ENCODE measurements at regions not wholly inside any gene's neighbourhood (a gene's known extent, or its start where the extent isn't known, plus 50 kb on each side); places are given as distances from the start of the nearest gene placed in this dataset.

DNA sequence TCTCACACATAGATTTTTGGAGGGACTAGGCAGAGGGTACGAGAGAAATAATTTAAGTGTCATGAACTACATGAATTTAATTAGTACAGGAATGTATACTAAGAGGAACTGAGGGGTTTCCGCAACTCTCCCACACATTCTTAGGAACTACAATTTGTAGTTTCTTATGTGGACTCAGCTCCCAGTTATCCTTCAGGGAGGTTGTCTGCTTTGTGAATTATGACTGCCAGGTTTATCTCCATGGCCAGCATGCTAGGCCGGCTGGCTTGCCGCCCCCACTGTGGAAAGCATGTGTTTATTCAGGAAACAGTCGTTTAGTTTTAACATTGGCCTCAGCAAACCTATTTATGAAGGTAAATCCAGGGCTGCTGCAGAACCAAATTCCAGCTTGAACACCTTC, 415.0 kb downstream of the KCTD16 start:
- H3K36me3 ChIP-seq (replicated peaks; ENCODE audit: low read depth, low read length), result no peaks in the 10 kb centered on the region
- H2AFZ ChIP-seq (ENCODE audit: low read depth, low read length), result no peak overlapping the region
- no peak overlapping the region for H3K4me2 ChIP-seq (ENCODE audit: low read length)
- no peaks in the 10 kb centered on the region for H3K79me2 ChIP-seq (ENCODE audit: low read length)
- no peak for TF ChIP-seq EZH2phosphoT487 (IDR thresholded peaks at IDR 0.05; ENCODE audit: low read depth)
- TF ChIP-seq, protein P1, sequence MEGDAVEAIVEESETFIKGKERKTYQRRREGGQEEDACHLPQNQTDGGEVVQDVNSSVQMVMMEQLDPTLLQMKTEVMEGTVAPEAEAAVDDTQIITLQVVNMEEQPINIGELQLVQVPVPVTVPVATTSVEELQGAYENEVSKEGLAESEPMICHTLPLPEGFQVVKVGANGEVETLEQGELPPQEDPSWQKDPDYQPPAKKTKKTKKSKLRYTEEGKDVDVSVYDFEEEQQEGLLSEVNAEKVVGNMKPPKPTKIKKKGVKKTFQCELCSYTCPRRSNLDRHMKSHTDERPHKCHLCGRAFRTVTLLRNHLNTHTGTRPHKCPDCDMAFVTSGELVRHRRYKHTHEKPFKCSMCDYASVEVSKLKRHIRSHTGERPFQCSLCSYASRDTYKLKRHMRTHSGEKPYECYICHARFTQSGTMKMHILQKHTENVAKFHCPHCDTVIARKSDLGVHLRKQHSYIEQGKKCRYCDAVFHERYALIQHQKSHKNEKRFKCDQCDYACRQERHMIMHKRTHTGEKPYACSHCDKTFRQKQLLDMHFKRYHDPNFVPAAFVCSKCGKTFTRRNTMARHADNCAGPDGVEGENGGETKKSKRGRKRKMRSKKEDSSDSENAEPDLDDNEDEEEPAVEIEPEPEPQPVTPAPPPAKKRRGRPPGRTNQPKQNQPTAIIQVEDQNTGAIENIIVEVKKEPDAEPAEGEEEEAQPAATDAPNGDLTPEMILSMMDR (IDR thresholded peaks at IDR 0.05; ENCODE audit: low read depth, low read length), result no peak
- H3K9ac ChIP-seq (ENCODE audit: low read length), result no peak overlapping the region
- H3K4me3 ChIP-seq (ENCODE audit: low read length), result no peak overlapping the region
- no peaks in the 10 kb centered on the region for H3K9me3 ChIP-seq (ENCODE audit: insufficient read depth, low read length)
- no peaks in the 10 kb centered on the region for H4K20me1 ChIP-seq (ENCODE audit: insufficient read depth, low read length)
- no peak overlapping the region for H3K27ac ChIP-seq (ENCODE audit: low read length)
- no peaks in the 10 kb centered on the region for H3K4me1 ChIP-seq (ENCODE audit: low read length)
- no peaks in the 10 kb centered on the region for H3K27me3 ChIP-seq (ENCODE audit: low read depth, low read length)

DNA sequence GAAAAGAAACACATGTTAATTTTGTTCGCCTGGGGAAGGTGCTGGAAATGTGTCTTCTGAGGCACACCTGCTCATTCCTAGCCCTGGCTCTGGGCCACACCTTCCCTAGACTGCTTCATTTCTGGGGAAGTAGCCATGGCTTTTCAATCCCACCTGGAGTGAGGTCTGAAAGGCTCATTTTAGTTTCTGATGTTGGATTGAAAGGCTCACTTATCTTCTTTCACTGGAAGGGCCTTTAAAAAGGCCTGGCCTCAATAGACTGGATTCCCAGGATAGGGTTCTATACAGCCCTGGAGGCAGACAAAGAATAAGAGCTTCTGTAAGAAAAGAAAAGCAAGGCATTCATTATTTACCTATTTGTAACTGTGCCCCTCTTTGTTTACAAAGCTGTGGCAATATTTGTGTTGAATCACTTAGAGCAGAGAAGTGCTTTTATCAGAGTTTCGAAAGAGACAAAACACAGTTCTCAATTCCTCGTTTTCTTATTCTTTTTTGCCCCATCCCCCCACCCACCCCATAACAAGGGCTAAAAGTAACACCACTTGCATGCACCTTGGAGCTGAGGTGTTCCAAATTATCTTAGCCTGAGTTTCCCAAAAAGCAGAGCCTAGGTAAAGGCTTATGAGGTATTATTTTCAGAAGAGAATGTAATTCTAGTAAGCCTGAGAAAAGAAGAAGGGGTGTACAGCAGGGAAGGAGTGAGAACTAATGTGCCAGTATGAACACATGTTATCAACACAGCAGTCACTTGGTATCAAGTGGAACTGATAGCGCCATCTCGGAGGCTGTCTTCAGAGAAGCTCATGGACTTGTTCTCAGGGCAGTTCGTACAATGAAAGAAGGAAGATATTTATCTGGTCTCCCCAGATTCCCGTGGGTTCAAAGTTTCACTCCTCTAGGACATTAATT, 413.1 kb downstream of the KCTD16 start:
- Histone ChIP-seq H3K79me2 (ENCODE audit: low read length) (no peaks in the 10 kb centered on the region), H4K20me1 (ENCODE audit: insufficient read depth, low read length) (no peaks in the 10 kb centered on the region), H3K27me3 (ENCODE audit: low read depth, low read length) (no peaks in the 10 kb centered on the region), H3K9ac (ENCODE audit: low read length) (no peak overlapping the region), H3K9me3 (ENCODE audit: insufficient read depth, low read length) (no peaks in the 10 kb centered on the region), H3K36me3 (replicated peaks; ENCODE audit: low read depth, low read length) (no peaks in the 10 kb centered on the region), H3K4me2 (ENCODE audit: low read length) (no peak overlapping the region), H3K27ac (ENCODE audit: low read length) (no peak overlapping the region), H3K4me3 (ENCODE audit: low read length) (no peak overlapping the region), H3K4me1 (ENCODE audit: low read length) (no peaks in the 10 kb centered on the region), H2AFZ (ENCODE audit: low read depth, low read length) (no peak overlapping the region)
- TF ChIP-seq, protein P1 (IDR thresholded peaks at IDR 0.05; ENCODE audit: low read depth, low read length), result no peak
- no peak for TF ChIP-seq EZH2phosphoT487 (IDR thresholded peaks at IDR 0.05; ENCODE audit: low read depth)

DNA sequence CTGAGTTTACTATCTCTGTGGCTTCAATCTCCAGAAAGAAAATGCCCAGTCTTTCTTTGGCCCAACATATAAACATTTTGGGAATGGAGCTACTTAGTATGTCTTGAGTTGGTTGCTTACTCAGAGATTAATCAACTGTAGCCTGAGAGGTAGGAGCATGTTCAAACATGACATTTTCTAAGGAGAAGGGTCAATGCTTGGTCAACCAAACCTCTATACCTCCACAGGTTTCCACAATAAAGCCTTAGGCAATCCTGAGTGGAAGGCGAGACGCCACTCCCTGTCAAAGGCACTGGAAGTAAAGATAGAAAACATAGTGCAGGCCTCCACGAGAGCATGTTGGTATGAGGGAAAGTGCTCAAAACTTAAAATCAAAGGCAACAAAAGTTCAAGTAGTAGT, 411.4 kb downstream of the KCTD16 start:
- no peaks in the 10 kb centered on the region for H3K9me3 ChIP-seq (ENCODE audit: insufficient read depth, low read length)
- H2AFZ ChIP-seq (ENCODE audit: low read depth, low read length), result no peak overlapping the region
- H3K4me2 ChIP-seq (ENCODE audit: low read length), result no peak overlapping the region
- H3K9ac ChIP-seq (ENCODE audit: low read length), result no peak overlapping the region
- H3K79me2 ChIP-seq (ENCODE audit: low read length), result no peaks in the 10 kb centered on the region
- no peaks in the 10 kb centered on the region for H3K27me3 ChIP-seq (ENCODE audit: low read depth, low read length)
- TF ChIP-seq, protein P1 (IDR thresholded peaks at IDR 0.05; ENCODE audit: low read depth, low read length), result no peak
- no peak for TF ChIP-seq EZH2phosphoT487 (IDR thresholded peaks at IDR 0.05; ENCODE audit: low read depth)
- no peaks in the 10 kb centered on the region for H3K36me3 ChIP-seq (replicated peaks; ENCODE audit: low read depth, low read length)
- H3K4me3 ChIP-seq (ENCODE audit: low read length), result no peak overlapping the region
- H4K20me1 ChIP-seq (ENCODE audit: insufficient read depth, low read length), result no peaks in the 10 kb centered on the region
- H3K27ac ChIP-seq (ENCODE audit: low read length), result no peak overlapping the region
- H3K4me1 ChIP-seq (ENCODE audit: low read length), result no peaks in the 10 kb centered on the region

DNA sequence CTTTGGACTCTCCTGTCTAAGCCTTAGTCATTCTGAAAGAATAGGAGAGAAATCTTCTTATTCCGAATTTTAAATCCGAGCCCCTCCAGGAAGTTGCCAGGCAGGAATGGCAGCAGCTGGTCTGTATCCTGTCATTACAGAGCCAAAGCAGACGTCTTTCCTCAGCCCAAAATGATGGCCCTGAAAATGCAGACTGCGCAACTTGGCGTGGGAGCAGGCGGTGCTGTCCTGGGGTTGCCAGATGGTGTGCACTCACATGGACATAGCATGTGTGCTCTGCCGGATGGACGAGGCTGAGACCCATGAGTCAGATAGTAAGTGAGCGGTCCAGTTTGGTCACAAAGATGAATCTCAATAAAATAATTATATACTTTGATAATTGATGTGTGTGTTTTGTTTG, 410.4 kb downstream of the KCTD16 start:
- TF ChIP-seq, protein P1 (IDR thresholded peaks at IDR 0.05; ENCODE audit: low read depth, low read length), result no peak
- no peak for TF ChIP-seq EZH2phosphoT487 (IDR thresholded peaks at IDR 0.05; ENCODE audit: low read depth)

More for the DNA sequence above, 410.4 kb downstream of the KCTD16 start:
- no peak overlapping the region for H3K27ac ChIP-seq (ENCODE audit: low read length)
- H3K9ac ChIP-seq (ENCODE audit: low read length), result no peak overlapping the region
- H3K79me2 ChIP-seq (ENCODE audit: low read length), result no peaks in the 10 kb centered on the region
- H4K20me1 ChIP-seq (ENCODE audit: insufficient read depth, low read length), result no peaks in the 10 kb centered on the region
- H3K36me3 ChIP-seq (replicated peaks; ENCODE audit: low read depth, low read length), result no peaks in the 10 kb centered on the region
- no peak overlapping the region for H2AFZ ChIP-seq (ENCODE audit: low read depth, low read length)
- no peaks in the 10 kb centered on the region for H3K9me3 ChIP-seq (ENCODE audit: insufficient read depth, low read length)
- H3K4me1 ChIP-seq (ENCODE audit: low read length), result no peaks in the 10 kb centered on the region
- no peaks in the 10 kb centered on the region for H3K27me3 ChIP-seq (ENCODE audit: low read depth, low read length)
- H3K4me2 ChIP-seq (ENCODE audit: low read length), result no peak overlapping the region
- H3K4me3 ChIP-seq (ENCODE audit: low read length), result no peak overlapping the region
